ENCODE measurements at regions not wholly inside any gene's neighbourhood (a gene's known extent, or its start where the extent isn't known, plus 50 kb on each side); places are given as distances from the start of the nearest gene placed in this dataset.

DNA sequence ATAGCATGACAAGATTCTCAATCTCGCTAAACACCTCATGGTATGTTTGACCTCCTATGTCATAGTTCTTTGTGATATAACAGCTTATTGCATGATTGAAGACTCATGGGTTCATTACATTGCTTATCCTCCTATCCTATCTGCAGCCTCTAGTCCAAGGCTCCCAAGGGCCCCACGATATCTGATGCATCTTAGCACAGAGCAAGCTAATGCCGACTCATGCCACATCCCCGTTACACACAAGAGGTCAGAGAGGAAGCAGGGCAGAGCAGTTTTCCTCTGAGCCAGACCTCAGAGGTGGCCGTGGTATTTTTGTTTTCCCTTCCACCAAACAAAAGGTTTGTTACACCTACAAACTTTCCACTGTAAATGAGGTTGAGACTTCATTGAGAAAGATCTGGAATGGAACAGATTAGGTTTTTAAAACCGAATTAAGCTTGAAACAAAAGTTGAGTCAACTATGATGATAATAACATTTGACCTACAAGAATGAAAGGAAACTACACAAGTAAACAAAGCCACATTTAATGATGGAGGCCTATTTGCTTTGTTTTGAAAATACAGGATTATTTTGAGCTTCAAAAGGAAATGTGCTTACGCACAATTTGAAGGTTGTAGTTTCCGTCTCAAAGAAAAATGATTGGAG lies 133.9 kb upstream of the MYLIP start:
- H3K4me1 ChIP-seq (ENCODE audit: control insufficient read depth, insufficient read depth, low read length, poor library complexity, severe bottlenecking) = peaks cover 28% of the 10 kb centered on the region
- WGBS, 2 experiments (ENCODE audit: insufficient coverage in 2 of 2) = 91 to 96% methylated on average over 5 to 6 of the region's 8 CpGs
- H3K4me3 ChIP-seq (ENCODE audit: extremely low read depth, insufficient read depth, low read length, poor library complexity, severe bottlenecking) = no peak overlapping the region
- no peaks in the 10 kb centered on the region for H3K9me3 ChIP-seq (ENCODE audit: control insufficient read depth, low read length)
- H3K36me3 ChIP-seq (ENCODE audit: control insufficient read depth, insufficient read depth, low read length) = no peaks in the 10 kb centered on the region
- peak overlapping the region; percentile 73 for H3K27ac ChIP-seq (ENCODE audit: low read depth, low read length, severe bottlenecking)

DNA sequence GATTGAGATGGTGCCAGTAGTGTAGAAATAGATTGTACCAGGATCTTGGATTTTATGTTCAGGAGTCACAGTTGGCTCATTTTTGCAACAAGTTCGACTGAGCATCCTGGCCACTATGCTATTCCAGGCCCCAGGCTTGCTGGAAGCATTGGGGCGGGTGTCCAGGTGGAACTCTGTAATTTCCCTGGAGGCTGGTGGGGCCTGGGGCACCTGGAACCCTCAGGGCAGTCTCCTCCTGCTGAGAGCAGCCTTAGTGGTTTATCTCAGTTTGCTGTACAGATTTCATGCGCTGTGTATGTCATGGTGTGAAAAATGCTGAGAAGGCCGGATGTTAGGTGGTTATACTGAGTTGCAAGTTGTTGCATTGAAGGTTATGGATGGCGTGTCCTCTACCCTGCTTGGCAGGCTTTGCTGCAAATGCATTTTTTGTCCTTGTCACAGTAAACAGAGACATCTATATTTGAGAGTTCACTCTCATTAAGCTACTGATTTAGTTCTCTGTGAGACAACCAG lies 135.1 kb upstream of the MYLIP start:
- Histone ChIP-seq H3K9me3 (ENCODE audit: control insufficient read depth, low read length) (no peaks in the 10 kb centered on the region), H3K4me1 (ENCODE audit: control insufficient read depth, insufficient read depth, low read length, poor library complexity, severe bottlenecking) (peaks cover 28% of the 10 kb centered on the region), H3K36me3 (ENCODE audit: control insufficient read depth, insufficient read depth, low read length) (no peaks in the 10 kb centered on the region), H3K27ac (ENCODE audit: low read depth, low read length, severe bottlenecking) (no peak overlapping the region), H3K4me3 (ENCODE audit: extremely low read depth, insufficient read depth, low read length, poor library complexity, severe bottlenecking) (no peak overlapping the region)
- WGBS, 2 experiments (ENCODE audit: insufficient coverage in 2 of 2) = 93 to 100% methylated on average over 2 to 4 of the region's 5 CpGs

DNA sequence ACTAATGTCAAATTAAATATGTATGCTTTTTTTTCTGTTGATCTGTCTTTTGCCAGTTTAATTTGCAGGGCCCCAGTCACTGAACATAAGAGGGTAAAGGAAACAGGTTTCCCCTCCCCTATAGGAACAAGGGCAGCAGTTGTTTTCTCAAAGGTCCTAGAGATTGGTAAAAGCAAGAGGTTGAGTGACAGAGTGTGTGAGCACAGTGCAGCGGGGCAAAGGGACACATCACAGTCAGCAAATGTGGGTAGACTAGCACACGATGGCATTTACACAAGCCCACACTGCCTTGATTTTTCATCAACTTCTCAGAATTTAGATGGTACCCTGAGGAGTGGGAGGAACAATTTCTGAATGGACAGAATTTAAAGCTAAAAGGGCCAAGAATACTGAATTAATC lies 138.7 kb upstream of the MYLIP start:
- H3K4me1 ChIP-seq (ENCODE audit: control insufficient read depth, insufficient read depth, low read length, poor library complexity, severe bottlenecking) = peaks cover 25% of the 10 kb centered on the region
- no peaks in the 10 kb centered on the region for H3K36me3 ChIP-seq (ENCODE audit: control insufficient read depth, insufficient read depth, low read length)
- WGBS, 2 experiments (ENCODE audit: insufficient coverage in 2 of 2) = 92 to 100% methylated on average over 1 to 2 of the region's 2 CpGs
- no peak overlapping the region for H3K4me3 ChIP-seq (ENCODE audit: extremely low read depth, insufficient read depth, low read length, poor library complexity, severe bottlenecking)
- no peaks in the 10 kb centered on the region for H3K9me3 ChIP-seq (ENCODE audit: control insufficient read depth, low read length)
- no peak overlapping the region for H3K27ac ChIP-seq (ENCODE audit: low read depth, low read length, severe bottlenecking)

DNA sequence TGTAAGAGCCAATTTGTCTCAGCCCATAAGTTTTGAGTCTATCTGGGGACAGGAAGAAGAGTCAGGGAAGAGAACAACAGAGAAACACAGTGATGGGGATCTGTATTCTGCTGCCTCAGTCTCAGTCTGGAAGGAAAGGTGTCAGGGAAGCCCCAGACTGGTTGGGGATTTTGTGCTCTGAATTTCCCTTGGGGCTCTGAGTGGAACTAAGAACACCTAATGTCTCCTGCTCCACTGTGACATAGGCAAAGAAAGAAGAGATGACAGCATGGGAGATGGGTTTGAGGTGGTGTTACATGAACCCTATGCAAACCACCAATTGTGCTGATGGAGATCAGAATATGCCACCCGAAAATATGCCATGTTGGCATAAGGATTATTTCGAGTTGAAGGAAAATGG lies 139.5 kb upstream of the MYLIP start:
- no peaks in the 10 kb centered on the region for H3K36me3 ChIP-seq (ENCODE audit: control insufficient read depth, insufficient read depth, low read length)
- H3K9me3 ChIP-seq (ENCODE audit: control insufficient read depth, low read length) = no peaks in the 10 kb centered on the region
- peaks cover 20% of the 10 kb centered on the region for H3K4me1 ChIP-seq (ENCODE audit: control insufficient read depth, insufficient read depth, low read length, poor library complexity, severe bottlenecking)
- no peak overlapping the region for H3K27ac ChIP-seq (ENCODE audit: low read depth, low read length, severe bottlenecking)
- H3K4me3 ChIP-seq (ENCODE audit: extremely low read depth, insufficient read depth, low read length, poor library complexity, severe bottlenecking) = no peak overlapping the region
- WGBS, 2 experiments (ENCODE audit: insufficient coverage in 2 of 2) = 90 to 100% methylated on average over 1 to 2 of the region's 2 CpGs

DNA sequence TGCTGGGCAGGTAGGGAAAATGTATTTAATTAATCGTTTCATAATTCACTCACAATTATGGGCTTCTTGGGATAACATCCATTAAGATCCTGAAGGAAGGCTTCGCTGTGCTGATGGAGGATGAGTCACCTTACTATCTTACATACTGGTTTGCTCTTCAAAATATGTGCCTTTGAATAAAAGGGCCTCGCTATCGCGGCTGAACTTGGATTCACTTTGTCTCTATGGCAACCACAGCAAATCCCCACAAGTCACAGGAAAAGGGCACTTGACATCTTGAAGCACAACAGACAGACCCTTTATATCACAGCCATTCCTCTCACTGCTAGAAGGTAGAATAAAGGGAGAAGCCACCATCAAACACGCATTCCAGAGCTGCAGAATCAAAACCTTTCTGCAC lies 141.3 kb upstream of the MYLIP start:
- H3K27ac ChIP-seq (ENCODE audit: low read depth, low read length, severe bottlenecking) = peak overlapping the region; percentile 87
- no peak overlapping the region for H3K4me3 ChIP-seq (ENCODE audit: extremely low read depth, insufficient read depth, low read length, poor library complexity, severe bottlenecking)
- peaks cover 20% of the 10 kb centered on the region for H3K4me1 ChIP-seq (ENCODE audit: control insufficient read depth, insufficient read depth, low read length, poor library complexity, severe bottlenecking)
- H3K9me3 ChIP-seq (ENCODE audit: control insufficient read depth, low read length) = no peaks in the 10 kb centered on the region
- H3K36me3 ChIP-seq (ENCODE audit: control insufficient read depth, insufficient read depth, low read length) = no peaks in the 10 kb centered on the region
- 38 to 90% methylated on average over 1 to 2 of the region's 6 CpGs for WGBS, 2 experiments (ENCODE audit: insufficient coverage in 2 of 2)

DNA sequence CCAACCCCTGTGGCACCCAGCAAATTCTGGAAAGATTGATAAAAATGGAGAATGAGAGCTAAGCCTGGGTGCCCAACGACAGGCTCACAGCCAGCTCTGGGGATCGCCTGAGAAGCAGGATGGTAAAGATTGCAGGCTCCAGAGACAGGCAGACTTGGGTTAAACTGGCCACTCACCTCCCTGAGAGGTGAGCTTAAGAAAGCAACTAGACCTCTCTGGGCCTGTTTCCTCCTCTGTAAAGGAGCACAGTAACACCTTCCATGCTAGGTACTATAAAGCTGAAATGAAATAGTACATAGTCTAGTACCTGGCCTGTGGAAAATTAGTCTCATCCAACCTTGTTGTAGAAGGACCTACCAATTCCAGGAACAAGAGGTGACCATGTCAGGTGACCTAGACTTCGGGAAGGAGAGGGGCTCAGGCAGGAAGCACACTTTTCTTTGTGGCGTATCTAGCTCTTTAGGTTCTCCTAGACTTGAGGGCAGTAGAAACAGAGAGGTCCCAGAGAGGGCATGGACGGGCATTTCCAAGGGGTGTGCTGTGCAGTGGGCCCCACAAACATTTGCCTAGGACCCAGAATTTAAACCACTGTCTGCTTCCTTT lies 142.8 kb upstream of the MYLIP start:
- H3K9me3 ChIP-seq (ENCODE audit: control insufficient read depth, low read length) = no peaks in the 10 kb centered on the region
- H3K4me1 ChIP-seq (ENCODE audit: control insufficient read depth, insufficient read depth, low read length, poor library complexity, severe bottlenecking) = peaks cover 20% of the 10 kb centered on the region
- no peak overlapping the region for H3K27ac ChIP-seq (ENCODE audit: low read depth, low read length, severe bottlenecking)
- H3K36me3 ChIP-seq (ENCODE audit: control insufficient read depth, insufficient read depth, low read length) = no peaks in the 10 kb centered on the region
- no peak overlapping the region for H3K4me3 ChIP-seq (ENCODE audit: extremely low read depth, insufficient read depth, low read length, poor library complexity, severe bottlenecking)
- 92 to 93% methylated on average over 4 to 5 of the region's 5 CpGs for WGBS, 2 experiments (ENCODE audit: insufficient coverage in 2 of 2)

DNA sequence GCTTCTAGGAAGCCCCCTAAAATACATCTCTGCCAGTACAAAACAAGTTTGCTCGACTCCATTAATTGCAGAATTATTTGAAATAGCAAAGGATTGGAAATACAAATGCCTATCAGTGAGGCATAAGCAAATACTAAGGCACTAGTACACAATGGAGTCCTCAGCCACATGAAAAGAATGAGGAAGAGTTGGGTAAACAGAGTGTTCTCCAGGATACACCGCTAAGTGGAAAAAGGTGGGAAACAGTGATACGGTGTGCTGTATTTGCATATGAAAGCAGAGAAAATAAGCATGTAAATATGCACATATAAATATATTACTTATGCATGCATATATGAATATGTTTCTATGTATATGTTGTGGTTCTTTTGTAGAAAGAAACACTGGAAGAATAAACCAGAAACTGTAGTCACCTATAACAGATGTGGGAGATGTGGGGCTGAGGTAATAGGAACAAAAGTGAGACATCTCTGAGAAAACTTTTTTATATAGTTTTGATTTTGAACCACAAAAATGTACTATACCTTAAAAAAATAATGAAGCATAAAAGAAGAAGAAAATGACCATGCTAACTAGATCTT lies 143.4 kb upstream of the MYLIP start:
- Histone ChIP-seq H3K27ac (ENCODE audit: low read depth, low read length, severe bottlenecking) (no peak overlapping the region), H3K36me3 (ENCODE audit: control insufficient read depth, insufficient read depth, low read length) (no peaks in the 10 kb centered on the region), H3K4me3 (ENCODE audit: extremely low read depth, insufficient read depth, low read length, poor library complexity, severe bottlenecking) (no peak overlapping the region), H3K9me3 (ENCODE audit: control insufficient read depth, low read length) (no peaks in the 10 kb centered on the region), H3K4me1 (ENCODE audit: control insufficient read depth, insufficient read depth, low read length, poor library complexity, severe bottlenecking) (peaks cover 20% of the 10 kb centered on the region)
- WGBS, 2 experiments (ENCODE audit: insufficient coverage in 2 of 2) = 83 to 100% methylated on average over 1 of the region's 3 CpGs

DNA sequence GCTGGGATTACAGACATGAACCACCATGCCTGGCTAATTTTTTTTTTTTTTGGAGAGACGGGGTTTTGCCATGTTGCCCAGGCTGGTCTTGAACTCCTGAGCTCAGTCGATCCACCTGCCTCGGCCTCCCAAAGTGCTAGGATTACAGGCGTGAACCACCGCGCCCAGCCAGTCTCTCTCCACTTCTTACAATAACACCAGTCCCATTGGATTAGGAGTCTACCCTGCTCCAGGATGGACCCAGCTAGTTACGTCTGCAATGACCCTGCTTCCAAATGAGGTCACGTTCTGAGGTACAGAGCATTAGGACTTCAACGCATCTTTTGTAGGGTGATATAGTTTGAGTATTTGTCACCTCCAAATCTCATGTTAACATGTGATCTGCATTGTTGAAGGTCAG lies 146.9 kb upstream of the MYLIP start:
- 93% methylated on average over 6 to 9 of the region's 9 CpGs for WGBS, 2 experiments (ENCODE audit: insufficient coverage in 2 of 2)
- no peak overlapping the region for H3K4me3 ChIP-seq (ENCODE audit: extremely low read depth, insufficient read depth, low read length, poor library complexity, severe bottlenecking)
- H3K36me3 ChIP-seq (ENCODE audit: control insufficient read depth, insufficient read depth, low read length) = no peaks in the 10 kb centered on the region
- H3K27ac ChIP-seq (ENCODE audit: low read depth, low read length, severe bottlenecking) = no peak overlapping the region
- peaks cover 4% of the 10 kb centered on the region for H3K4me1 ChIP-seq (ENCODE audit: control insufficient read depth, insufficient read depth, low read length, poor library complexity, severe bottlenecking)
- no peaks in the 10 kb centered on the region for H3K9me3 ChIP-seq (ENCODE audit: control insufficient read depth, low read length)

DNA sequence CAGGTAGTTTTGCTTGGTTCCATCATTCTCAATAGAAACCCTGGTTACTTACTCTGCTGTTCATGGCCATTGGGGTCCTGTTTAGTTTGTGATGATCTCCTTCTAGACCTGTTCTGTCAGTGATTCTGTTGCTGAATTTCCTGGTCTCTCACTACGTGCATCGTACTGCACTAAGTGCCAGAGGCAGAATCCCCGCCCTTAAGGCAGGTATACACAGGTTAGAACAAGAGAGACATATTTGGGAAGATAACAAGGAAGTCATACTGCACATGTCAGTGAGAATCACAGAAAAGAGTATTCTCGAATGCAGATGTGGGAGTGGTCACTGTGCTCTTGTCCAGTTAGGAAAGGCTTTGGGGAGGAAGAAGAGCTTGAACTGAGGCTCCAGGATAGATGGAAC lies 148.1 kb upstream of the MYLIP start:
- Histone ChIP-seq H3K9me3 (ENCODE audit: control insufficient read depth, low read length) (no peaks in the 10 kb centered on the region), H3K4me1 (ENCODE audit: control insufficient read depth, insufficient read depth, low read length, poor library complexity, severe bottlenecking) (no peaks in the 10 kb centered on the region), H3K27ac (ENCODE audit: low read depth, low read length, severe bottlenecking) (no peak overlapping the region), H3K4me3 (ENCODE audit: extremely low read depth, insufficient read depth, low read length, poor library complexity, severe bottlenecking) (no peak overlapping the region), H3K36me3 (ENCODE audit: control insufficient read depth, insufficient read depth, low read length) (no peaks in the 10 kb centered on the region)
- WGBS, 2 experiments (ENCODE audit: insufficient coverage in 2 of 2) = 91 to 95% methylated on average over 3 to 4 of the region's 4 CpGs

DNA sequence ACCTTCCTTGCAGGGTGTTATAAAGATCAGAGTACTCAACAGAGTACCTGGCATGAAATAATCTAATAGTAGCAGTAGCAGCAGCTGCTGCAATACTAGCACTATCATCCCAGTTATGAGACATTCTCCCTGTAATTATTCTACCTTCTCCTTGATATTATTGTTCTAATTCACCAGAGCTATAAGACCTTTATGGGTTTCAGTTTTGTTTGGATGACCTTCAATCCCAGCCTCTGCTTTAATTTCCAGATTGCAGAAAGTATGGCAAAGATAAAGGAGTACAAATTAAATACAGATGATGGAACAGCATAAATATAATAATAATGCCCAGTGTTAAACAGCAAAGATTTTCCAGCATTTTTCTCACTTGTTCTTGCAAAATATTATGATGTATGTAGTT lies 150.5 kb upstream of the MYLIP start:
- Histone ChIP-seq H3K27ac (ENCODE audit: low read depth, low read length, severe bottlenecking) (no peak overlapping the region), H3K4me3 (ENCODE audit: extremely low read depth, insufficient read depth, low read length, poor library complexity, severe bottlenecking) (no peak overlapping the region), H3K36me3 (ENCODE audit: control insufficient read depth, insufficient read depth, low read length) (no peaks in the 10 kb centered on the region), H3K4me1 (ENCODE audit: control insufficient read depth, insufficient read depth, low read length, poor library complexity, severe bottlenecking) (no peaks in the 10 kb centered on the region), H3K9me3 (ENCODE audit: control insufficient read depth, low read length) (no peaks in the 10 kb centered on the region)

DNA sequence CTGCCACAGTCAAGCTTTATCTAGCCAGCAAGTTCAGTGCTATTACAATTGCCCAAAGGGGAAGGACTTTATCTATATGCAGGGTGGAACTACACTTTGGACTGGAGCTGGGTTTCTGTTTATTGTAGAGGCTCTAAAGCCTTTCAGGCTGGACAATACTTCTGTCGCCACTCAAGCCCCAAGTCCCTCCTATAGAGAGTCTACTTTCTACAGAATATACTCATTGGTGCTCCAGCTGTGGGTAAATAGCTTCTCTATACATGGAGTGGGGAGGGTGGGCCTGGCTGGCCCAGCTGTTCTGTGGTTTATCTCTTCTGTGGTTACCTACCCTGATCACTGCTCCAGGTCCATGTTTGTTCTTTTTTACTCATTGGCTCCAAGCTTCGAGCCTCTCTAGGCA lies 151.8 kb upstream of the MYLIP start:
- WGBS, 2 experiments (ENCODE audit: insufficient coverage in 2 of 2) = 100% methylated on average over 1 of the region's 2 CpGs; no CpG with 5 or more reads in 1 of the 2 experiments
- H3K4me1 ChIP-seq (ENCODE audit: control insufficient read depth, insufficient read depth, low read length, poor library complexity, severe bottlenecking) = no peaks in the 10 kb centered on the region
- no peak overlapping the region for H3K4me3 ChIP-seq (ENCODE audit: extremely low read depth, insufficient read depth, low read length, poor library complexity, severe bottlenecking)
- no peaks in the 10 kb centered on the region for H3K9me3 ChIP-seq (ENCODE audit: control insufficient read depth, low read length)
- no peaks in the 10 kb centered on the region for H3K36me3 ChIP-seq (ENCODE audit: control insufficient read depth, insufficient read depth, low read length)
- H3K27ac ChIP-seq (ENCODE audit: low read depth, low read length, severe bottlenecking) = no peak overlapping the region

Data from mesodermal cell (in vitro differentiated cells).